ENCODE measurements at regions not wholly inside any gene's neighbourhood (a gene's known extent, or its start where the extent isn't known, plus 50 kb on each side); places are given as distances from the start of the nearest gene placed in this dataset.

- 84 to 85% methylated on average over 3 of the region's 3 CpGs for WGBS, 2 donors
- Histone ChIP-seq H3K9me3 (no peaks in the 10 kb centered on the region), H3K27ac (no peak overlapping the region), H3K36me3 (ENCODE audit: low read depth, missing control alignments) (no peaks in the 10 kb centered on the region), H3K27me3 (no peaks in the 10 kb centered on the region), H3K4me3 (no peak overlapping the region), H3K4me1 (no peaks in the 10 kb centered on the region)
- intact Hi-C loops (cut with DNase I; ENCODE audit: low total_unique reads): no loop called here
- no peak for DNase-seq
- TF ChIP-seq CTCF (IDR thresholded peaks at IDR 0.05) (no peak), POLR2A (IDR thresholded peaks at IDR 0.05) (no peak)
Observed at GRCh38 chr5:96275051-96275450, 158.0 kb downstream of the PCSK1 start.

GRCh38 chr5:96265487-96265886 is 167.6 kb downstream of the PCSK1 start:
- no peaks in the 10 kb centered on the region for H3K9me3 ChIP-seq
- DNase-seq: no peak
- TF ChIP-seq POLR2A (IDR thresholded peaks at IDR 0.05) (no peak), CTCF (IDR thresholded peaks at IDR 0.05) (no peak)

GRCh38 chr5:96264047-96264446 is 169.0 kb downstream of the PCSK1 start:
- Histone ChIP-seq H3K4me3 (no peak overlapping the region), H3K9me3 (no peaks in the 10 kb centered on the region), H3K27me3 (no peaks in the 10 kb centered on the region), H3K4me1 (no peaks in the 10 kb centered on the region), H3K27ac (no peak overlapping the region), H3K36me3 (ENCODE audit: low read depth, missing control alignments) (no peaks in the 10 kb centered on the region)
- intact Hi-C loops (cut with DNase I; ENCODE audit: low total_unique reads): no loop called here
- no peak for DNase-seq
- 84 to 89% methylated on average over 3 of the region's 3 CpGs for WGBS, 2 donors
- no peak for TF ChIP-seq POLR2A (IDR thresholded peaks at IDR 0.05)
- no peak for TF ChIP-seq CTCF (IDR thresholded peaks at IDR 0.05)

More at GRCh38 chr5:96265487-96265886, 167.6 kb downstream of the PCSK1 start:
- no peak overlapping the region for H3K4me3 ChIP-seq
- no peaks in the 10 kb centered on the region for H3K36me3 ChIP-seq (ENCODE audit: low read depth, missing control alignments)
- intact Hi-C loops (cut with DNase I; ENCODE audit: low total_unique reads): no loop called here
- H3K27me3 ChIP-seq: no peaks in the 10 kb centered on the region
- no peaks in the 10 kb centered on the region for H3K4me1 ChIP-seq
- 88 to 100% methylated on average over 1 of the region's 1 CpG for WGBS, 2 donors
- H3K27ac ChIP-seq: no peak overlapping the region

GRCh38 chr5:96262105-96262504 is 170.9 kb downstream of the PCSK1 start:
- no peaks in the 10 kb centered on the region for H3K27me3 ChIP-seq
- intact Hi-C loops (cut with DNase I; ENCODE audit: low total_unique reads): no loop called here
- H3K36me3 ChIP-seq (ENCODE audit: low read depth, missing control alignments): no peaks in the 10 kb centered on the region
- H3K9me3 ChIP-seq: no peaks in the 10 kb centered on the region
- TF ChIP-seq POLR2A (IDR thresholded peaks at IDR 0.05) (no peak), CTCF (IDR thresholded peaks at IDR 0.05) (no peak)
- H3K4me1 ChIP-seq: no peaks in the 10 kb centered on the region
- no peak overlapping the region for H3K27ac ChIP-seq
- WGBS, 2 donors: 59 to 68% methylated on average over 3 of the region's 3 CpGs
- DNase-seq: no peak
- H3K4me3 ChIP-seq: no peak overlapping the region

GRCh38 chr5:96260009-96260408 is 173.0 kb downstream of the PCSK1 start:
- WGBS, 2 donors: 69 to 81% methylated on average over 5 of the region's 5 CpGs
- intact Hi-C loops (cut with DNase I; ENCODE audit: low total_unique reads): no loop called here

More at GRCh38 chr5:96260009-96260408, 173.0 kb downstream of the PCSK1 start:
- H3K9me3 ChIP-seq: no peaks in the 10 kb centered on the region
- H3K27ac ChIP-seq: no peak overlapping the region
- DNase-seq: no peak
- no peaks in the 10 kb centered on the region for H3K27me3 ChIP-seq
- TF ChIP-seq POLR2A (IDR thresholded peaks at IDR 0.05): no peak
- no peak for TF ChIP-seq CTCF (IDR thresholded peaks at IDR 0.05)
- no peaks in the 10 kb centered on the region for H3K36me3 ChIP-seq (ENCODE audit: low read depth, missing control alignments)
- H3K4me1 ChIP-seq: no peaks in the 10 kb centered on the region
- no peak overlapping the region for H3K4me3 ChIP-seq
